ENCODE measurements at regions not wholly inside any gene's neighbourhood (a gene's known extent, or its start where the extent isn't known, plus 50 kb on each side); places are given as distances from the start of the nearest gene placed in this dataset.

DNA sequence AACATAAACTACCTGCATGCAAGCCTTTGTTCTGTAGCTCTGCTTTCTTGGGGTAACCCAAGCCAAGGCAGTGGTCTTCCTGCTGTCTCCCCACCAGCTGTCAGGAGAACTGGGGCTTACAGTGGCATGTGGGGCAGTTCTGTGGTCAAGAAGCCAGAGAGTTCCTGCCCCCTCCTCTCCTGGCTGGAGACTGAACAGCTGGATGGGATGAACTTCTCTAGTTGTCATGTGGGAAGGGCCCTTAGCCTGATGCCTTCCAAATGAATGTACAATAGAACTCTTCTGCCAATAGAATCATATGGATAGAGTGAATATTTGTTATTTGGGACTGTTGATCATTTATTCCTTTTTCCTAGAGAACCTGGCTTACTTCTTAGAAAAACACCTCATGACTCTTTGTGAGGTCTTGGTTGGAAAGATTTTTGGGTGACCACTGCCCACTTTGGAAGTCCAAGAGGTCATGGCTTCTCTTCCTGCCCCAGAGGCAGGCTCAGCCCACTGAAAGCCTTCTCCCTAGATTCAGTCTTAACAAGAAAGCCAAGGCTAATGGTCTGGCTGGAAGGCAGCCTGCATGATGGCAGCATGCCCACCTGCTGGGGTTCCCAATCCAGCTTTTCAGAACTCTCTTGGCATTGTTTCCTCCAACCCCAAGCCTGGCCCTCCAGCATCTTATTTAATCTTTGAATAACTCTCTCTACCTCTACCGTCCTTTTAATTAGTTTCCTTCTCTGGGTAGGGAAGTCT, 462.9 kb upstream of the PROK2 start:
- no peak for DNase-seq

DNA sequence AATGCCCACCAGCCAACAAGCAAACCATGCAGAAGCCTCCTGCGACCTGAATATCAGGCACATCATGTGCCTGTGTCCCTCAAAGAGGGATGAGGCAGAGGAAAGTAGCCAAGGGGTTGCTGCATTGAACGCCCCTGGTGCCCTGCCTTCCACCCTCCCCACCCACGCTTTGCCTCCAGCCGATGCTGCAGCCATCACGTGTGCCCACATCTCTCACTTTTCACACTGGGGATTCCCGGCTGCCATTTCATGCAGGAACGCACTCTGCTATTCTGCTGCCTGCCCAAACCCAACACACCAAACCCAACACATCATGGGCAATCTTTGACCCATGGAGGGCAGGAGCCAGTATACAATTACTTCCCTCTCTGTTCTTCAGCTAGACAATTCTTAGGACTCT, 462.2 kb upstream of the PROK2 start:
- no peak for DNase-seq

DNA sequence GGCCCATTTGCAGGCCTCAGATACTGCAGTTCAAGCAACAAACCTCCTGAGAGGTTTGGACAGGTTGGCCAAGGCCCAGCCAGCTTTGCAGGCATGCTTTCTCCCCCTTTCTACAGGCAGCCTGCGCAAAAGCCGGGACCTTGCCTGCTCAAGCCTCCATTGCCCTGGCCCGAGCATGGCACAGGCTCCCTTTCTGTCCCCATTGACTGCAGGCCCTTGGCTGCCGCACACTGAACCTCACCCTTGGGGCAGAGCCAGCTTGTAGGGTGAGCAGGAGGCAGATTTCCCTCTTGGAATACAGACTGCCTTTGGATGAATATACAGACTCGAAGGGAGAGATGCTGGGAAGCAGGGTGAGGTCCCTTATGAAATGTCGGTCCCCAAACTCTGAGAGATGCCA, 461.7 kb upstream of the PROK2 start:
- no peak for DNase-seq

DNA sequence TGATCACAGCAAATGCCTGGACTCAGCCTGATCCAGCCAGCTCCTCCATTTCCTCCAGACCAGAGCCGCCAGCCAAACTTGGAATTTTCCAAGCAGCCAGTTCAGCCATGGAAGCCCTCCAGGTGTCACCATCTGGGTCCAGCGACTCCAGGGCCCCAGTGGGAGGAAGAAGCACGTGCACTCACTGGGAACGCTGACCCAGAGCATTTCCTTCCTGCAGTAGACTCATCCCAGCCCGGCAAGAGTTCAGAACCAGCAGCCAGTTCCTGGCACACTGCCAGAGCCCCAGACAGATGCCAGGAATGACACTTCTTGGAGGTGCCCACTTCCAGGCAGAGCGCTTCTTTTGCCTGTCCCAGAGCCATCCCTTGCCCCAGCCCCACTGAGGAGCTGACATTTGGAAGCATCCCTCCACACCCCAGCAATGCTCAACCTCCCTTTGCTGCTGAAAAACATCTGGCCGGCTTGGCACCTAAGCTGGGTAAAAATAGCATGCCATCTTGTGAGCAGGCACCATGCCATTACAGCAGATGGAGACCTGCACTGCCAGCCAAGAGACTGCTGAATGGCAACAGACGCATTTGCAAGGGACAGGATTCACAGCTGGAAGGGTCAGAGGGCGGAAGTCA, 460.3 kb upstream of the PROK2 start:
- no peak for DNase-seq

DNA sequence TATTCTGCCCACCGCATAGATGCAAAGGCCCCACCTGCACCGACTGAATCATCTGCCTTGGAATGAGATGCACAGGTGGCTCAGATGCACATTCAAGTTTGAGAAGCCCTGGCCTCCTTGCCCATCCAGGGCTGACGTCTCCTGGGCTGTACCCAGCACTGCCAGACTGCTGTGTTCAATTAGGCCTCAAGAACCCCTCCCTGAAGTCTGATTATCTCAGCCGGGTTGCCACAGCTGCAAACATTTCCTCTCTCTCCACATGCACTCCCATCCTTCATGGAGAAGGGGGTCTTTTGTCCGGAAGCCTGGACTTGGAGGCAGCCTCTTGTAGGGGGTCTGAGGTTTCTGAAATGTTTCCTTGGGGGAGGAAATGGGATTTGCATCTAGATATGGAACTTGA, 459.4 kb upstream of the PROK2 start:
- no peak for DNase-seq

DNA sequence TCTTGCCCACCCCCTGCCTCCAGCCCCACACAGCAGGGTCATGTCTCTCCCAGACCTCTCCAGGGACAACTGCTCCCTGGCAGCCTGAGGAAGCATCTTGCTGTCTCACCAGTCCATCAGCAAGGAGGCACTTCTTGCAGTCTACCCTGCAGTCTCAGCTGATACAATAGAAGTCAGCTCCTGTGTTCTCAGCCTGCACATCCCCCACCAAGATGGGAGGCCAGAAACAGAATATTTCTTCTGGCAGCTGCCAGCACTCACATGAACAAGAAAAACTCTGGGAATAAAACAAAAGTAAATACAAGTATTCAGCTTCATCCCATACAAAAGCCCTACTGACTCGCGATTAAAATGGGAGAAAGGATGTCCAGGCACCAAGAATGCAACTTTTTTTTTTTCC, 457.4 kb upstream of the PROK2 start:
- no peak for DNase-seq

DNA sequence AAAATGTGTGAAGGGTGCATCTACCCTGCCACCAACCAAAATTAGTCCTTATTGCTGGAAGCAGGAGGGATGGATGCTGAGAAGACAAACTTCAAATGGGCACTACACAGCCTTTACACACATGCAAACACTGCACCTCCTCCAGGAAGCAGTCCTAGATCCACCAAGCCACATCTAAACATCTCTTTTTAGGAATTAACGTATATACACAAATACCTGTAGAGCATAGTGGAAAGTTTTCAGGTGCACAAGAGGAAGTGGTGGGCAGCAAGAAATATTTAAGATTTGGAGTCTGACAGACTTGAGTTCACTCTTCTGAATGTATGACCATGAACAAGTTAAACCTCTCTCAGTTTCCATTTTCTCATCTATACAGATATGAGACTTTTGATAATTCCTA, 456.6 kb upstream of the PROK2 start:
- no peak for DNase-seq

DNA sequence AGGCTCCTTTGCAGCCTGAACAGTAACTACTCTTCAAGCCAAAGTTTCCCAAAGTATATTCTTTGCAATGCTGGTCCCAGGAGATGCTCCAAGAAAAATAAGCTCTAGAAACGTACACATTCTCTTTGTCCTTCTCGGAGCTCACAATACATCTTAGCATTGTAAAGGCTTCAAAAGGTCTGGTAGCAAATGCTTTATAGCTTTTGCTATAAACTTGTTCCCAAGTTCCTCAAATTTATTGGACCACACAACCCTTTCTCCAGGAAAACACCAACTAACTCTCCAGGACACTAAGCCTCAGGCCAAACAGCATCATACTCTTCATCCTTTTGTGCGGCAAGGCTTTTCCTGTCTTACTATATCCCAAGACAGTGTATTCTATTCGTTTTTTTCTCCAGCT, 455.6 kb upstream of the PROK2 start:
- DNase-seq, result no peak

DNA sequence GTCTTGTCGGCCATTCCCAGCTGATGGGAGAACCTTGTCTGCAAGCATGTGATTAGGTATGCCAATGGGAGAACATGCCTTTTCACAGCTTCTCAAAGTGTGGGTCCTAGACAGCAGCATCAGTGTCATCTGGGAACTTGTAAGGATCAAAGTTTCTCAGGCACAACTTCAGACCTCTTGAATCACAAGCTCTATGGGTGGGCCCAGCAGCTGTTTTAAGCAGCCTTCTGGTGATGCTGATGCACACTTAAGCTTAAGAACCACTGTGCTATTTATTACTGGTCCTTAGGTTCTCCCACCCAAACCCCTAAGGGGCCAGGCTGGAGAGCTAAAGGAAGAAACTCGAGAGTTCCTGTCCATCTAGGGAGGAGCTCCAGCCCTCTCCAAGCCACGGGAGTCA, 453.9 kb upstream of the PROK2 start:
- no peak for DNase-seq

DNA sequence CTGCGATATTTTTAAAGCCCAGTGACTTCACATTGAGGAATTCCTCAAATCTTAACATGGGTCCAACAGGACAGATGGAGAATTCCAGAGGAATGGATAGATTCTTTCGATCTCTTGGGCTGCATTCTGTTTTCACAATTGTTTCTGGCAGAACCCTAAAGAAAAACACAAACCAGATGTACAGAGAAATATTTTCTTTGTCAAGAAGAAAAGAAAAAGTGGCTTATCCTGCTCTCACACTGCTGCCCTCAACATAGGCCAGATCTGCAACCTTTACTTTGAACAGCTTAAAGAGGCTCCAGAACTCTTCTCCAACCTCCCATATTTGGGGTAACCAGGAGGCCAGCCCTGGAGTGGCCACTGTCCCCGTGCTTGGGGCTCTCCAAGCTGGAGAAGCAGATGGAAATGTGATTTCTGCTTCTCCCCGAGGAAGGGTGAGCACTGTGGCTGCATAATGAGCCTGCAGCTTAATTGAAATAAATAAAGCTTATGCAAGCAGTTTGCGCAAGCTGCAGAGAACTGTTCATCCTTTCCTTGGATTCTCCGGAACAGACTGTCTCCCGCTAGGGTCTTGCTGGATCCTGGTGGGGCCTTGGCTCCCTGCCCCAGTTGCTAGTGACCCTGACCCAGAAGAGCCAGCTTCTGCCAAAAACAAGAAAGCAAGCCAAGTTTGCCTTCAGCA, 453.2 kb upstream of the PROK2 start:
- DNase-seq, result no peak

DNA sequence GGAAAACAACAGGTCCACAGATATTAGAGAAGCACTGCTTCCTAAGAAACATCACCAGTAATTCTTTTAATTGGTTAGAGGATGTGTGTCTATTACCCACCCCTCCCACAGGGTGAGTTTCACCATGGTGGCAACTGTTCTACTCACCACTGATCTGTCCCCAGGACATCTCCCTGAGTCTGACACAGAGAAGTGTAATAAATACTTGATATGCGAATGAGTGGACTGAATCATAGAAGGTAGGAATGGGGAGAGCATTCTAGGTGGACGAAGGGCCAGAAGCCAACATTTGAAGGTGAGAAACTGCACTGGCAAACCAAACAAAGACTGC, 452.7 kb upstream of the PROK2 start:
- no peak for DNase-seq

DNA sequence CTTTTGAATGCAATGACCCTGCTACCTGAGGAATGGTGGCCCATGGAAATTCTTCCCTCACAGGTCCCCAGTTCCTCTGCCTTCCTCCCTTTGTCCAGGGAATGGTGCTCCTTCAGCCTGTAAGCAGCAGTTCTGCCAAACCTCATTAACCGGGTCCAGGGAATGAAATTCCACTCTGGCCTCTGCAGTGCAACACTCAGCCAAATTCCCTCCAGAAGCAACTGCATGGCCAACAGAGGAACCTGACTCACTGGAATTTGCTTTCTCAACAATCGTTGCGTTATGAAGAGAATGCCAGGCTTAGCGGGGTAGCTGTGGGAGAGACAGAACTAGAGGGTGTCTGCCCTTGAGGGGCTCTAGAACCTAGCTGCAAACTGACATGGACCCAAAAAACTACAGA, 449.4 kb upstream of the PROK2 start:
- no peak for DNase-seq

DNA sequence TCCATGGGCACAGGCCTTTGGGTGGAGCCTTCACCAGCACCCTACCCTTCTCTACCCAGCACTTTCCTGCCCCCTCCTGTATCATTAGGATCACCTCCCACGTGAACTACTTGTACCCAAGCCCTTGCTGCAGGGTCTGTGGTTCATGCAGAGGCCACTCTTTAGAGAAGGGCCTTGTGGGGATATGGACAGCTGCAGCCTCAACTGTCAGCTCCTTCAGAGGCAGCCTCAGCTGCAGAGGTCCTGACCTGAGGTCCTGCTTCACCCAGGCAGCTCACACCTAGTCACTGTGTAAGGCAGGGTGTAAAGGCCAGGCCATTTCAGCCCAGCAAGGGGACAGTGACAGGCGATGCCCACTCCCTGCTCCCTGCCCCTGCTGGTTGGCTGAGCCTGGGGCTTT, 448.6 kb upstream of the PROK2 start:
- no peak for DNase-seq

DNA sequence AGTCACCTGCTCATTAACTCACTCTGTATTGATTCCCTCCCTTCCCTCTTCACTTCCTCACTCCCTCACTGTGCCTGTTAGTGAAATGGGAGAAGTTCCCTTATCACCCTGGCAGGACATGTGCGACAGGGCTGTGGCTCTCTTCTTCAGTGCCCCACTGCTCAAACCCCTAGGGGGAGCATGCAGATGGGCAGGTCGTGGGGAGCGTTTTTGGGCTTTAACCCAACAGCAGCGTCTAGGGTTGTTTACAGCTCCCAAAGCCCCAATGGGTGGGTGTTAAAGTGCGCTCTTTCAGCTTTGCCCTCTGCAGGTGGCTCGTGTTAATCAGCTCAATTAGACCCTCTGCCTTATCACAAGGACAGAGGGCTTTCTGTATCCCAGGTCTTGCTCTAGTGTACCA, 447.8 kb upstream of the PROK2 start:
- DNase-seq, result no peak

DNA sequence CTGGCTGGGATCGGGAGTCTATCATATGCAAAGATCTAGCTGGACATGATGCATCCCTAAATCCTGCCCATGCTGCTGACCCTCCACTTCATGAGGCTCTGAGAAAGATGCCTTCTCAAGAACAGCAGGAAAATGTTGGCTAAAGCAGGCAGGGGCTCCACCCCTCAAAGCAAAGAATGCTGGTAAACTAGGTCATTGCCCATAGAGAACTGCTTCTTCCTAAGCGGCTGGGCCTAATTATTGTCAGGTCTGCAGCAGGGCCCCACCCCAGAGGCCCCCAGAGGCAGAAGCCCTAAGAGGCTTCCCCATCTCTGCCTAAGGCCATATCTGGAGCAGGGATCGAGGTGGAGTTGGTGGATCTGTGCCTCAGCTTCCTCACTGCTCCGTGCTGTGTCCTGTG, 447.4 kb upstream of the PROK2 start:
- DNase-seq, result no peak

DNA sequence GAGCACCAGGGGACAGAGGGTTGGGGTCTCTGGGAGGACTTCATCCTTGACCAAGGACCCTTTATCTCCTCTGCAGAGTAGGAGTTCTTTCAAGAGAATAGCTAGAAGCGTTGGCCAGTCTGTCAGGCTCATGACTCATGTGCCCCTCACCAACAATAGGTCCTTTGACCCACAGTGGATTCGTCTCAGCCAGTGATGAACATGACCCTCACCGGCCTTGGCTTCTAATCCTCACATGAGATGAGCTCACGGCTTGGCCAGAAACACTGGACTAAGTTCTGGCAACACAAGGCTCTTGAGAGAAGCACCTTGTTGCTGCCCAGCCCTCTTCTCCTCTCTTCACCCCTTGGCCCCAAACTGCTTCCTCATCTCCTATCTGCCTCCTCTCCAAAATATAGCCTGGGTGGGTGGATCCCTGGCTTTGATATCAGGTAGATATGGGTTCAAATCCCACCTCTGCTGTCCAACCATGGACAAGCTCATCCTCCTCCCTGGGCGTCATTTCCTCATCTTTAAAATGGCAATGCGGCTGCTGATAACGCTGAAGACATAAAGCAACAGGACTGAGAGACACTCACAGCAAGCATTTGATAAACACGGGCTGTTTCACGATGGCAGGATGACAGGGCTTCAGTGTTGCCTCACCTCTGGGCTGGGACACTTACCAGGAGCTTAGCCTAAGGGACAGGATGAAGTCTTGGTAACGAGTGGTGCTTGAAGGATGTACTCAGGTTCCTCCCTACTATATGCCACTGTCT, 446.7 kb upstream of the PROK2 start:
- DNase-seq, result no peak

DNA sequence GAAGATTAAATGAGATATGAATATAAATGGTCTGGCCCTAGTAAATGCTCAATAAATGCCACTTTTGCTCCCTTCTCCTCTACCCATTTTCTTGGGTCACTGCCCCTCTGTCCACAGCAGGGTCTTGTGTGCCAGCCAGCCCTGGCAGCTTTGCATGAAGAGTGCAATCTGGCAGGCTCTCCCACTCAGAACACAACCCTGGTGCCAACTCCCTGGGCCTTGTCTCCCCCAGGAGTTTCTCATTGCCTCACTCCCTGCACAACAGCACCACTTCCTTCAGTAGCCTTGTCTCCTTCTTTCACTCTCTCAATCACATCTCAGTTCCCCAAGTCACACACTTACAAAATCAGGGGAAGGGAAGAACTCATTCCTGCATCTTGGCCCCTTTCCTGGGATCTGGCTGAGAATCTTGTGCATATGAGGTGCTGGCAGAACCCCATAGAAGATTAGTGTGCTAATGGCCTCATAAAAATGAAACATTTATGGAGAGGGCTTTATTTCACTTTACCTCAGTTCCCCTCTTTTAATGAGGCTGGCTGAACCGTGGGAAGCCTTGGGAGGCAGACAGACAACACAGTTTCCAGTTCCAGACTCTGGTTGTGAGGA, 445.9 kb upstream of the PROK2 start:
- DNase-seq, result no peak

DNA sequence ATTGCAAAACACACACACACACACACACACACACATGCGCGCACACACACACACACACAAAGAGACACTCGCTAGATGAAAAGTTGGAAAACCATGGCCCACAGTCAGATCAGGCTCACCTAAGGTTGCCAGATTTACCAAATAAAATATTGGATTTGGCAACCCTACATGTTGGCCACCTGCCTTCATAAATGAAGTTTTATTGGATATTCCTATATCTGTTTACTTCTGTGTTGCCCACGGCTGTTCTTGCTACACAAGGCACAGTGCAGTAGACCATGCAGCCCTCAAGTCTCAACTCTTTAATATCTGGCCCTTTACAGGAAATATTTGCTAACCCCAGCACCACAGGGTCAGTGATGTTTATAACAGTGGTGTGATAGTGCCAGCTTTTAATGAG, 445.0 kb upstream of the PROK2 start:
- DNase-seq, result no peak

DNA sequence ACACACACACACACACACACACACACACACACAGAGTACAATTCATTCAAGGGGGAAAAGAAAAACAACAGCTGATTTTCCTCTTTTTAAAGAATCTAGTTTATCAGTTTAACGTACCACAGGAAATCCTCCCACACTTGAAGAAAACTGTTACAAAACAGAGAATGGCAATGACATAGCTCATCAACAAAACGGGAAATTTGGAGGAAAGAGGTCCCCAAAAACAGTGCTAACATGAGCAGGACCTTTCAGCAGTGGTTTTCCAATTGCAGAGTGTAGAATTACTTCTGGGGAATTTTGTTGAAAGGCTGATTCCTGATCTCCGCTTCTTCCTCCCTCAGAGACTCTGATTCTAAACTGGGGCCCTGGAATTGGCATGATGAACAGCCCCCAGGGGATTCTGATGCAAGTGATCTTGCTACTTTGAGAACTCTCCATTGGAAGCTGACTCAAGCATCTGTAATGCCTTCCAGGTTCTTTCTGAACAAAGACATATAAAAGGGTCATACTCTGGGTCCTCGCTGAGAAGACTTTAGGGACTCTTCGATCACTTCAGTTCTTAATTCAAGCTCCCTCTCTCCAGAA, 442.6 kb upstream of the PROK2 start:
- no peak for DNase-seq

DNA sequence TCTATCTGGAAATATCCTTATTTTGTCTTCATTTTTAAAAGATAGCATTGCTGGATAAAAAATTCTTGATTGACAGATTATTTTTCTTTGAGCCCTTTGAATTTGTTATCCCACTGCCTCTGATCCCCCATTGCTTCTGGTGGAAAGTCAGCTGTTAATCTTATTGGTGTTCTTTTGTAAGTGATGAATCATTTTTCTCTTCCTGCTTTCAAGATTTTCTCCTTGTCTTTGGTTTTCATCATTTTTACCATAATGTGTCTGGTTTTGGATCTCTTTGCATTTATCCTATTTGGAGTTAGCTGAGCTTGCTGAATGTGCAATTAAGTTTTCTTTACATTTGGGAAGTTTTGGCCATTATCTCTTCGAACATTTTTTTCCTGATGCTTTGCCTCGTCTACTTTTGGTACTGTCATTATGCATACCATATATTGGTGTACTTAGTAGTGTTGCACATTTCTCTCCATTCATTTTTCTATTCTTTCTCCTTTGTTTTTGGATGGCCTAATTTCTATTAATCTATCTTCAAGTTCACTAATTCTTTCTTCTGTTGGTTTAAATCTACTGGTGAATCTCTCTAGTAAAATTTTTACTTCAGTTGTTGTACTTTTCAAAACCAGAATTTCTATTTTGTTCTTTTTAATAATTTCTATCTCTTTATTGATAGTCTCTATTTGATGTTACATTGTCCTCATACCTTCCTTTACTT, 440.0 kb upstream of the PROK2 start:
- DNase-seq, result no peak

DNA sequence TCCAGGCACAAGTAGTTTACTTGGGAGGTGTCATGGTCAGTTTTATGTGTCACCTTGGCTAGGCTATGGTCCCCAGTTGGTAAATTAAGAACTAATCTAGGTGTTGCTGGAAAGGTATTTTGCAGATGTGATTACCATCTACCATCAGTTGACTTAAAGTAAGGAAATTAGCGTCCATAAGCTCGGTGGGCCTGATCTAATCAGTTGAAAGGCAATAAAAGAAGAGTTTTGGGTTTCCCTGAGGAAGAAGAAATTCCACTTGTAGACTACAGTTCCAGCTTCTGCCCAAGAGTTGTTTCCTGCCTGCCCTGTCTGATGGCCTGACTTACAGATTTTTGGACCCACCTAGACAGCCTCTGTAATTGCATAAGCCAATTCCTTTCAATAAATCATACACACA, 438.7 kb upstream of the PROK2 start:
- no peak for DNase-seq

DNA sequence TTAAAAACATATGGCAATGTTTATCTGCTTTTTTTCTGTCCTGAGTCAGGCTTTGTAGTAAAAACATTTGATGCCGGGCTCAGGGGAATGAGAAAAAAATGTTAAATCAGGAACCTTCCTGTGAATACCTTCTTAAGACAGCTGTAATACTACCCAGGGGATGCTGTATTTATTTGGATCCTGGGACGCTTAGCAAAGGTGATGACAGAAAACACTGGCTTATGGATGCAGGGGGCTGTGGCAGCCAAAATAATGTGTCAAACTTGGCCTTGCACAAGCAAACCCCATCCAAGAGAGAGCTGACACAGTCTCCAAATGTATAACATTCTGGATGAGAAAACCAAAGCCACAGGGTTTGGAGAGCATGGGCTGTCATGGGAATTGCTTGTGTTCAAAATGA, 438.2 kb upstream of the PROK2 start:
- no peak for DNase-seq

Measured in activated gamma-delta T cell (primary cell).